Mammary epithelial cell (primary cell): ENCODE measurements at regions not wholly inside any gene's neighbourhood (a gene's known extent, or its start where the extent isn't known, plus 50 kb on each side); places are given as distances from the start of the nearest gene placed in this dataset.

ENCODE experiments used
- EZH2 ChIP-seq: IDR thresholded peaks from 2 replicates; pipeline ENCODE4 v1.6.1; 2012; ENCODE audit warnings: low read length, inconsistent platforms, borderline replicate concordance
- TF ChIP-seq, protein P1 (sequence below), 2 donors: IDR thresholded peaks in 1 of 2; conservative IDR thresholded peaks in 1 of 2; 2 replicates each; pipeline ENCODE4 v1.5.1; 2011 to 2012; ENCODE audit warnings: inconsistent platforms in 2 of 2, low read length in 2 of 2, mild to moderate bottlenecking in 2 of 2, control low read depth in 1 of 2, low read depth in 1 of 2; ENCODE audit not compliant: insufficient read depth in 1 of 2; ENCODE audit errors: extremely low read depth in 1 of 2

DNA sequence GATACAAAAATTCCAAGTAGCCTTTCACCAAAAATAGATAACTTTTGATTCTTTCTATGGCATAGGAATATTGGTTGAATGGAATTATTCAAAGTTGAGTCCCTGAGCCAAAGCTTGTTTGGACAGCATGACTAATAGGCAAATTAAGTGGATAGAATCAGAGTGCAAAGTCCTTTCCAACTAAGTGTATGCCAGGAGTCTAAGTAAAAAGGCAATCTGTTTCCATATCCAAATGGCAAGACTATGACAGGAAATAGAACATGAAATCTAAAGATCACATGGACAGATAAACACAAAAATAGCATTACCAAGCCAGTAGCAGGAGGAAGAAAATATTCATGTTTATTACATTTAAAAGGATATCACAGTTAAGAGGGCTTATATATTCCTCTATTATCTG, 804.6 kb downstream of the SLITRK6 start:
- TF ChIP-seq, protein P1, sequence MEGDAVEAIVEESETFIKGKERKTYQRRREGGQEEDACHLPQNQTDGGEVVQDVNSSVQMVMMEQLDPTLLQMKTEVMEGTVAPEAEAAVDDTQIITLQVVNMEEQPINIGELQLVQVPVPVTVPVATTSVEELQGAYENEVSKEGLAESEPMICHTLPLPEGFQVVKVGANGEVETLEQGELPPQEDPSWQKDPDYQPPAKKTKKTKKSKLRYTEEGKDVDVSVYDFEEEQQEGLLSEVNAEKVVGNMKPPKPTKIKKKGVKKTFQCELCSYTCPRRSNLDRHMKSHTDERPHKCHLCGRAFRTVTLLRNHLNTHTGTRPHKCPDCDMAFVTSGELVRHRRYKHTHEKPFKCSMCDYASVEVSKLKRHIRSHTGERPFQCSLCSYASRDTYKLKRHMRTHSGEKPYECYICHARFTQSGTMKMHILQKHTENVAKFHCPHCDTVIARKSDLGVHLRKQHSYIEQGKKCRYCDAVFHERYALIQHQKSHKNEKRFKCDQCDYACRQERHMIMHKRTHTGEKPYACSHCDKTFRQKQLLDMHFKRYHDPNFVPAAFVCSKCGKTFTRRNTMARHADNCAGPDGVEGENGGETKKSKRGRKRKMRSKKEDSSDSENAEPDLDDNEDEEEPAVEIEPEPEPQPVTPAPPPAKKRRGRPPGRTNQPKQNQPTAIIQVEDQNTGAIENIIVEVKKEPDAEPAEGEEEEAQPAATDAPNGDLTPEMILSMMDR (conservative IDR thresholded peaks at IDR 0.05 in 1 of 2, IDR thresholded peaks at IDR 0.05 in 1 of 2; ENCODE audit: extremely low read depth in 1 of 2, insufficient read depth in 1 of 2, low read depth in 1 of 2, low read length in 2 of 2) = no peak
- no peak for TF ChIP-seq EZH2
